ENCODE measurements at regions not wholly inside any gene's neighbourhood (a gene's known extent, or its start where the extent isn't known, plus 50 kb on each side); places are given as distances from the start of the nearest gene placed in this dataset.

GRCh38 chr13:55999709-56000108 is 1141.0 kb upstream of the PRR20A start:
- dilution Hi-C loops (cut with MboI; ENCODE audit: extremely low pct_ligation_motif_present, low sequenced_read_pairs), result no loop called here
- Histone ChIP-seq H3K9me3 (replicated peaks; ENCODE audit: control insufficient read depth, insufficient read depth, low read length) (no peaks in the 10 kb centered on the region), H3K4me1 (ENCODE audit: control insufficient read depth, extremely low read depth, insufficient read depth, low read length) (no peaks in the 10 kb centered on the region), H3K36me3 (ENCODE audit: control insufficient read depth in 2 of 2, extremely low read depth in 1 of 2, insufficient read depth in 2 of 2, low read length in 2 of 2) (no peaks in the 10 kb centered on the region), H3K27me3 (ENCODE audit: control insufficient read depth in 2 of 2, insufficient read depth in 2 of 2, low read length in 2 of 2) (no peaks in the 10 kb centered on the region), H3K4me2 (ENCODE audit: insufficient read depth, low read length) (no peak overlapping the region), H4K20me1 (replicated peaks; ENCODE audit: control insufficient read depth, extremely low read depth, insufficient read depth, low read length) (no peaks in the 10 kb centered on the region), H3K9ac (replicated peaks; ENCODE audit: extremely low read depth, insufficient read depth, low read length) (no peak overlapping the region), H3K27ac (ENCODE audit: insufficient read depth, low read depth, low read length) (no peak overlapping the region), H3K9me1 (replicated peaks; ENCODE audit: control insufficient read depth, extremely low read depth, insufficient read depth, low read length) (no peaks in the 10 kb centered on the region), H3K4me3 (replicated peaks in 1 of 3; ENCODE audit: insufficient read depth in 1 of 3, low read depth in 1 of 3, low read length in 3 of 3) (no peak overlapping the region), H3K79me2 (ENCODE audit: control insufficient read depth, insufficient read depth, low read length) (no peaks in the 10 kb centered on the region), H2AFZ (ENCODE audit: low read depth, low read length) (no peak overlapping the region)
- FAIRE-seq (no peak), DNase-seq (ENCODE audit: low read depth, low spot score) (no peak)
- intact Hi-C loops (cut with micrococcal nuclease), result no loop called here
- no peak for TF ChIP-seq JUN (IDR thresholded peaks at IDR 0.05; ENCODE audit: borderline replicate concordance, insufficient read depth, insufficient read length, low read depth)
- no peak for TF ChIP-seq MYC (IDR thresholded peaks at IDR 0.05; ENCODE audit: low read depth, low read length)
- TF ChIP-seq EZH2 (IDR thresholded peaks at IDR 0.05; ENCODE audit: borderline replicate concordance, low read depth, low read length, severe bottlenecking), result no peak
- no peak for TF ChIP-seq GATA2 (IDR thresholded peaks at IDR 0.05; ENCODE audit: insufficient read depth, insufficient read length, low read depth, low read length)
- no peak for TF ChIP-seq CTCF (IDR thresholded peaks at IDR 0.05; ENCODE audit: extremely low read depth in 1 of 2, insufficient read depth in 1 of 2, low read depth in 1 of 2, low read length in 2 of 2)
- TF ChIP-seq POLR2A (IDR thresholded peaks at IDR 0.05; ENCODE audit: low read depth, low read length), result no peak
- no peak for TF ChIP-seq FOS (IDR thresholded peaks at IDR 0.05; ENCODE audit: borderline replicate concordance, insufficient read depth, low read length)
- TF ChIP-seq MAX (IDR thresholded peaks at IDR 0.05; ENCODE audit: insufficient read depth, insufficient read length), result no peak
- TF ChIP-seq POLR2AphosphoS5 (IDR thresholded peaks at IDR 0.05; ENCODE audit: insufficient read depth, low read depth, low read length), result no peak
- BruUV-seq (replicated peaks), result no TSS peak
- ChIA-PET POLR2A (no interaction called here), CTCF (no interaction called here)
